Thyroid gland (tissue), 4 donors: ENCODE measurements at regions not wholly inside any gene's neighbourhood (a gene's known extent, or its start where the extent isn't known, plus 50 kb on each side); places are given as distances from the start of the nearest gene placed in this dataset.

Experiments used
- DNase-seq, 2 donors: peaks; one replicate each; pipeline ENCODE4 v3.0.0-alpha.2; 2019
- H3K27ac ChIP-seq, 3 donors: fragments of 200-600 bp; sonication (generic); 1 replicate in 2 of 3; 2 replicates in 1 of 3; pipeline ENCODE4 v1.5.1; 2016 to 2019; ENCODE audit warnings: mild to moderate bottlenecking in 1 of 3, moderate library complexity in 1 of 3
- H3K27me3 ChIP-seq: fragments of 200-600 bp; sonication (generic); one replicate; pipeline ENCODE4 v1.5.1; 2019
- H3K36me3 ChIP-seq, 2 donors: fragments of 200-600 bp; sonication (generic); one replicate each; pipeline ENCODE4 v1.5.1; 2016 to 2019
- H3K4me1 ChIP-seq, 2 donors: fragments of 200-600 bp; sonication (generic); one replicate each; pipeline ENCODE4 v1.5.1; 2017 to 2019
- H3K4me3 ChIP-seq, 3 donors: fragments of 200-600 bp; sonication (generic); replicated peaks in 1 of 3; 1 replicate in 2 of 3; 2 replicates in 1 of 3; pipeline ENCODE4 v1.5.1; 2016; ENCODE audit warnings: mild to moderate bottlenecking in 1 of 3
- H3K9me3 ChIP-seq: fragments of 200-600 bp; sonication (generic); one replicate; pipeline ENCODE4 v1.5.1; 2017
- POLR2A ChIP-seq, 2 donors: fragments of 450-650 bp; IDR thresholded peaks; one replicate each; pipeline ENCODE4 v1.6.1; 2017; ENCODE audit warnings: antibody characterized with exemption in 2 of 2, mild to moderate bottlenecking in 2 of 2, moderate library complexity in 1 of 2
- WGBS, 2 donors: methylation state at CpG; one replicate each; pipeline ENCODE4 v1.1.5; 2017; 5-methylcytosine and 5-hydroxymethylcytosine counted together
- intact Hi-C: fragments of 100-400 bp; cut with DNase I; formaldehyde crosslinking; loops from one replicate; pipeline ENCODE4 v1.15.1; 2023
- TF ChIP-seq, protein P1 (sequence below), 6 experiments: fragments of 200-600 bp in 3 of 6; fragments of 450-650 bp in 3 of 6; sonication (generic) in 3 of 6; IDR thresholded peaks; one replicate each; pipeline ENCODE4 v1.5.1; 2016 to 2019; ENCODE audit warnings: antibody characterized with exemption in 6 of 6, mild to moderate bottlenecking in 2 of 6, inconsistent platforms in 1 of 6, moderate library complexity in 1 of 6

DNA sequence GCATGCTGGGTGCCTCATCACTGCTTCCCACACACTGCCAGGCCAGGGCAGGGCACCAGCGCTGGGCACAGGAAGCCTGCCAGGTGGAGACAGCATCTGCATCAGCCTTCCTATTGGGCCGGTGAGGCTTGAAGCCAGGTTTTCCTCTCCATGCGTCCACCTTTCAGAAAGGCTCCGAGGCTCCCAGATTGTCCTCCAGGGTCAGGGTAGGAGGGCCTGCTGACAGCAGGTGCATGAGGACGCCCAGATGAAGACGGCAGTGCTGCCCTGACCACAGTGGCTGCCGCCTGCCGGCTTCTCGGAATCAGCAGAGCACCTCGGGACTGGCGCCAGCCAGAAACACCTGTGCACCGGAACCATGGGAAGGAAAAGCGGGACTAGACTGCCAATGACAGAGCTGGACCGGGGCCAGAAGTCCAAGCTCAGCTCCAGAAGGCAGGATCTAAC is 170.5 kb upstream of the CST7 start:
- no peak for TF ChIP-seq POLR2A (IDR thresholded peaks at IDR 0.05)
- TF ChIP-seq, protein P1, sequence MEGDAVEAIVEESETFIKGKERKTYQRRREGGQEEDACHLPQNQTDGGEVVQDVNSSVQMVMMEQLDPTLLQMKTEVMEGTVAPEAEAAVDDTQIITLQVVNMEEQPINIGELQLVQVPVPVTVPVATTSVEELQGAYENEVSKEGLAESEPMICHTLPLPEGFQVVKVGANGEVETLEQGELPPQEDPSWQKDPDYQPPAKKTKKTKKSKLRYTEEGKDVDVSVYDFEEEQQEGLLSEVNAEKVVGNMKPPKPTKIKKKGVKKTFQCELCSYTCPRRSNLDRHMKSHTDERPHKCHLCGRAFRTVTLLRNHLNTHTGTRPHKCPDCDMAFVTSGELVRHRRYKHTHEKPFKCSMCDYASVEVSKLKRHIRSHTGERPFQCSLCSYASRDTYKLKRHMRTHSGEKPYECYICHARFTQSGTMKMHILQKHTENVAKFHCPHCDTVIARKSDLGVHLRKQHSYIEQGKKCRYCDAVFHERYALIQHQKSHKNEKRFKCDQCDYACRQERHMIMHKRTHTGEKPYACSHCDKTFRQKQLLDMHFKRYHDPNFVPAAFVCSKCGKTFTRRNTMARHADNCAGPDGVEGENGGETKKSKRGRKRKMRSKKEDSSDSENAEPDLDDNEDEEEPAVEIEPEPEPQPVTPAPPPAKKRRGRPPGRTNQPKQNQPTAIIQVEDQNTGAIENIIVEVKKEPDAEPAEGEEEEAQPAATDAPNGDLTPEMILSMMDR (IDR thresholded peaks at IDR 0.05), result no peak
- DNase-seq, result peak; percentile 93 to 95

GRCh38 chr20:24779131-24779530 is 169.9 kb upstream of the CST7 start:
- peak; percentile 28 to 46 for DNase-seq
- intact Hi-C loops, result no loop called here
- WGBS, 2 donors, result 12 to 24% methylated on average over 6 of the region's 6 CpGs

More for the DNA sequence above, 170.5 kb upstream of the CST7 start:
- Histone ChIP-seq H3K36me3 (no peaks in the 10 kb centered on the region), H3K4me3 (no peak overlapping the region), H3K9me3 (no peaks in the 10 kb centered on the region), H3K4me1 (peaks cover 18 to 46% of the 10 kb centered on the region in 2 donors), H3K27ac (peak overlapping the region in 1 of 3 donors; percentile 61), H3K27me3 (no peaks in the 10 kb centered on the region)
- WGBS, 2 donors, result 25 to 53% methylated on average over 9 to 10 of the region's 14 CpGs
- intact Hi-C loops, result no loop called here

DNA sequence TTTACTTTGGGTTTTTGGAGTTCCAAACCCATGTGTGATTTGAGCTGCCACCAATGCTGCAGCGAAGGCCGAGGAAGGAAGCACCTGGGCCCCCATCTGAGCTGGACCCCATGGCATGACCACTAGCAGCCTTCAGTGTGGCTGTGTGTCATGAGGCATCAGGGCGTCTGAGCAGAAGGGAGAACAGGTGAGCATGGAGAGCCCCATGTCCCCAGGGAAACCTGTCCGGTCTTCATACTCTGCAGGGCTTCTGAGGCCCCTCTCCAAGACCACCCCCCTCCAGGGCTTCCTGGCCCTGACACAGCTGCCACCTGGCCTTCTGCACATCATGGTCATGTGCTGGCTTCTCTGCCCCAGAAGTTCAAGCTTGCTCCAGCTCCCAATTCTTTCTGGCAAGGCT is 169.1 kb upstream of the CST7 start:
- TF ChIP-seq, protein P1 (IDR thresholded peaks at IDR 0.05), result no peak
- TF ChIP-seq POLR2A (IDR thresholded peaks at IDR 0.05), result no peak
- no peak for DNase-seq
- intact Hi-C loops, result no loop called here

More at GRCh38 chr20:24779131-24779530, 169.9 kb upstream of the CST7 start:
- Histone ChIP-seq H3K4me1 (peaks cover 22 to 51% of the 10 kb centered on the region in 2 donors), H3K27me3 (no peaks in the 10 kb centered on the region), H3K9me3 (no peaks in the 10 kb centered on the region), H3K4me3 (no peak overlapping the region), H3K36me3 (no peaks in the 10 kb centered on the region), H3K27ac (peak overlapping the region in 1 of 3 donors; percentile 61)
- TF ChIP-seq, protein P1 (IDR thresholded peaks at IDR 0.05), result no peak

GRCh38 chr20:24780674-24781417 is 168.2 kb upstream of the CST7 start:
- no peaks in the 10 kb centered on the region for H3K27me3 ChIP-seq
- H3K36me3 ChIP-seq, result no peaks in the 10 kb centered on the region
- intact Hi-C loops, result no loop called here
- H3K27ac ChIP-seq, result no peak overlapping the region
- peaks cover 27 to 62% of the 10 kb centered on the region in 2 donors for H3K4me1 ChIP-seq
- 83 to 91% methylated on average over 10 to 11 of the region's 11 CpGs for WGBS, 2 donors
- no peak overlapping the region for H3K4me3 ChIP-seq
- DNase-seq, result no peak
- no peaks in the 10 kb centered on the region for H3K9me3 ChIP-seq
- no peak for TF ChIP-seq POLR2A (IDR thresholded peaks at IDR 0.05)
- TF ChIP-seq, protein P1 (IDR thresholded peaks at IDR 0.05), result no peak

More for the DNA sequence above, 169.1 kb upstream of the CST7 start:
- Histone ChIP-seq H3K9me3 (no peaks in the 10 kb centered on the region), H3K36me3 (no peaks in the 10 kb centered on the region), H3K27me3 (no peaks in the 10 kb centered on the region), H3K4me1 (peaks cover 27 to 59% of the 10 kb centered on the region in 2 donors), H3K4me3 (no peak overlapping the region), H3K27ac (no peak overlapping the region)
- WGBS, 2 donors, result 100% methylated on average over 4 of the region's 4 CpGs; no CpG with 5 or more reads in 1 of the 2 donors

GRCh38 chr20:24781418-24781980 is 167.6 kb upstream of the CST7 start:
- Histone ChIP-seq H3K4me1 (peaks cover 27 to 62% of the 10 kb centered on the region in 2 donors), H3K4me3 (no peak overlapping the region), H3K9me3 (no peaks in the 10 kb centered on the region), H3K27ac (no peak overlapping the region), H3K27me3 (no peaks in the 10 kb centered on the region), H3K36me3 (no peaks in the 10 kb centered on the region)
- peak; percentile 21 to 36 for DNase-seq
- intact Hi-C loops, result no loop called here
- TF ChIP-seq, protein P1 (IDR thresholded peaks at IDR 0.05), result peak in 4 of 6 experiments; percentile 31 to 49 (median 42)
- no peak for TF ChIP-seq POLR2A (IDR thresholded peaks at IDR 0.05)
- WGBS, 2 donors, result 77 to 80% methylated on average over 7 to 8 of the region's 8 CpGs
